ENCODE measurements at regions not wholly inside any gene's neighbourhood (a gene's known extent, or its start where the extent isn't known, plus 50 kb on each side); places are given as distances from the start of the nearest gene placed in this dataset.

DNA sequence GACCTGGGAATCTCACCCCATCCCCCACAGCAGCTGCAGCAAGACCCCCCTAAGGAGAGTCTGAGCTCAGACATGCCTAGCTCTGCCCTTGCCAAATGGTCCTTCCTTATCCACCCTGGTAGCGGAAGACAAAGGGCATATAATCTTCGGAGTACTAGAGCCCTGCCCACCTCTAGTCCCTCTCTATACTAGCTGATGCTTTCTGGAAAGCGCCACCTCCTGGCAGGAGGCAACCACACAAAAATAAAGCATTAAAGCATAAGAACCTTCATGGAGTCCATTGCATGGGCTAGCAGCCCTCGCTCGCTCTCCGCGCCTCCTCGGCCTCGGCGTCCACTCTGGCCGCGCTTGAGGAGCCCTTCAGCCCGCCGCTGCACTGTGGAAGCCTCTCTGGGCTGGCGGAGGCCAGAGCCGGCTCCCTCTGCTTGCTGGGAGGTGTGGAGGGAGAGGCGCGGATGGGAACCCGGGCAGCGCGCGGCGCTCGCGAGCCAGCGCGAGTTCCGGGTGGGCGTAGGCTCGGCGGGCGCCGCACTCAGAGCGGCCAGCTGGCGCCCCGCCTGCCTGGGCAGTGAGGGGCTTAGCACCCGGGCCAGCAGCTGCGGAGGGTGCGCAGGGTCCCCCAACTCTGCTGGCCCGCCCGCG is 941.2 kb downstream of the SUCLG1 start:
- DNase-seq: no peak

DNA sequence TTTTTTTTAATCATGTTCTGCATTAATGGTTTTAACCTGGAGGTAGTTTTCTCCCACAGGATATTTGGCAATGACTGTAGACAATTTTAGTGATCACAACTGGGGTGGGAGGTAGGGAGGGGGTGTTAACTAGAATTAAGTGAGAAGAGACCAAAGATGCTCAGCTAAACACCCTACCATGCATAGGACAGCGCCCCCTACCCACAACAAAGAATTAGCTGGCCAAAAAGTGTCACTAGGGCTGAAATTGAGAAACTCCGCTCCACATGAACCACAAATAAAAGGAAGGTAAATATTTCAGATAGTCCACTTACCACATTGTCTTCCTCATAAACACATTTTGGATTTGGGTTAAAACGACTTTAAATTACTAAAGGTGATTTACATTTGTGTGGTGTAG is 942.6 kb downstream of the SUCLG1 start:
- DNase-seq: no peak

DNA sequence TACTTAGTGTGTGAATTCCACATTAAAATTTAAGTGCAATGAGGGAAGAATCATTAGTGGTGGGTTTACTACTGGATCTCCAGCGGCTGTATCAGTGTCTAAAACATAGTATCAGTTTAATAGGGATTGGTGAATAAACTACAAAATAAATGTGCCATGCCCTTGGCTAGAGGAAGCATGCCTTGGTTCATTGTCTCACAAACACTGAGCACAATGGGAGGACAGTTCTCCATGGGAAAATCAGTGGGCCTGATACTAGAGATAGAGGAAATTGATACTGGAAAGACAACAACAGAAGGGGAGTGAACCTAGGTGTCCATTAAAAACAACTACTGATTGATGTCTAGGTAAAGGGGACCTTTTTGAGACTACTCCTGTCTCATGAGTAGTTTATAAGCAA is 971.6 kb downstream of the SUCLG1 start:
- DNase-seq: no peak

DNA sequence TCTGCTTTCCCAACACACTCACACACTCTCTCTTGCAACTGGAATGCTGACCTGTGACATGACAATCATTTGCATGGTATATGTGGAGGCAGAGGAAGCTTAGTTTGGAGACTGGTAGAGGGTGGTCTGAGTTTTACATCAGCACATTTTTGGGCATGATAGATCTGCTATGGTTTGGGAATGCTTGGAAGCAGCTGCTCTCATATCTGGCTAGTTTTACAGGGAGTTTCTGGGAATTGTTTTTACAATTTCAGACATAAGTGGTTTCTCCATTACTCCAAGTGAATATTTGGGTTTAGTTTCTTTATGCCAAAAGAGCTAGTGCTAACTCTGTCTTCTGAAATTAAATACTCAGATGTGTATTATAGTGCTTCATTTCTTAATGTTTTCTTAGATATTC is 977.6 kb downstream of the SUCLG1 start:
- DNase-seq: no peak

DNA sequence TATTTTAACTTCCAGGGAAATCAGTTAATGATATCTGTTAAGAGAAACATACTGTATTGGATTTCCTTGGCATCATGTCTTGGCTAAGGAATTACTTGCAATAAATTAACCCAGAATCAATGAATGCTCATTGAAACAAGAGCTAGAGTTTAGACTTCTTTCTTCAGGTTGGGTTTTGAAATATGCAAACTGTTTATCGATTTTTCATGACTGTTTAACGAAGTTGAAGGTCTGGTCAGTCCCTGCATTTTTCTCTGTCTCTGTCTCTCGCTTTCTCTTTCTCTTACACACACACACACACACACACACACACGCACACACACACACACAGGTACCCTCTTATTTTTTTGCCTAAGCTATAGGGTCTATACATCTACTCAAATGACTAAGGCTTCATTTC is 981.0 kb downstream of the SUCLG1 start:
- DNase-seq: no peak

DNA sequence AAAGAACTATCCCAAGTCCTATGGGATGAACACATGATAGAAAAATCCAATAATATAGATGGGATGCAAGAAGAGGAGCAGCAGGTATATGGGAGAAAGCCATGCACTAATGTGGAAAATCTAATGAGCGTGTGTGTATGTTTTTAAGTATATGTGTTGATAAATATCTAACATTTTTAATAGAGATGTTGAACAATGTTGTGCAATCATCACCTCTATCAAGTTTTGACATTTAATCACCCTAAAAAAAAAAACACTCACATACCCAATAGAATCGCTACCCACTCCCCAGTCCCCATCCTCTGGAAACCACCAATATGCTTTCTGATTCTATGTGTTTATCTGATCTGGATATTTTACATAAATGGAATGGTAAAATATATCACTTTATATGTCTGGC is 983.7 kb downstream of the SUCLG1 start:
- no peak for DNase-seq

DNA sequence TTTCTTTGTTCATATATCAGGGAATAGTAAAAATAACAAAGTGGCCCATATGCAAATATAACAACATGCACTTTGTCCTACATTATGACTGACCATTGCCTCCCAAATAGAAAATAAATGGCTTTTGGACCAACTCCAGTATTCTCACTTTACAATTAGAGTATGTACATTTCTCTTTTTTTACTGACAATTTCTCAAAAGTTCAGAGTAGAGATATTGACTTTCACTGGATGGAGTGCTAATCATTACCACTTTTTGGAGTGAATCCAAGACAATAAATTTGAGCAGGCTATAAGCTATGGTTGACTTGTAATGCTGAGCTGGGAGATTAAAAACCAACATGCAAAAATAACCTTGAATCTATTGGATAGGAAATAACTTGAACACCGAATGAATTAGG is 987.4 kb downstream of the SUCLG1 start:
- DNase-seq: no peak

DNA sequence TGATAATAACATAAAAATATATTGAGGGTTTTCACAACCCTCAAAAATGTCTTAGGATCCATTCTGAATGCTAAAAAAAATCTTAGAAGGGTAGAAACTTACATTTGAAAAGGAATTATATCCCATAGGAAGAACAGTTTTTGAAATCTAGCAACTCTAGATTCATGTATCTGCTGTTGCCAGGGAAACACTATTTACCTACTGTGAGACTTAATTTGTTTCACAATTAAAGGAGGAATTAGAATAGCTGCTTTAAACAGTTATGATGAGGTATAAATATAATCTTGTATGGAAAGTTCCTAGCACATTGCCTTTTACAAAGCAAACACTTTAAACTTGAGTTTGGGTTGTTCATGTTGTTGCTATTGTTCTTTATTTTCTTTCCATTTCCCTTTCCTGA is 988.2 kb downstream of the SUCLG1 start:
- DNase-seq: no peak

DNA sequence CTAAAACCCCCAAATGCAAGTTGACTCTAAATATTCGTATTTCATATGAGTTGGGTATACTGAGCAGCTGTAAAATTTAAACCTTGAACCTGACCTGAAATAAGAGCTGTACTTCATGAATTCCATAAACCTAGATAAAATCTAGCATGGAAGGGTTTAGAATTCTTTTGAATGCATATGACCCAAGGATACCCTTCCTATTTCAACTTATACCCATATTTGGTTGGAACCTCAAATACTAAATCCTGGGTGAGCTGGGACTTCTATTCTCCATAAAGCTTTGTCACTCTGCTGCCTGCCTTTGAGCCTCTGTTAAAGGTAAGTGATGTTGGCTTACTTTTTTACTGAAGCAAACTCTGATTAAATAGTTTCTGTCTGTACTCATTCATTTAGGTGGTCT is 994.6 kb downstream of the SUCLG1 start:
- no peak for DNase-seq

DNA sequence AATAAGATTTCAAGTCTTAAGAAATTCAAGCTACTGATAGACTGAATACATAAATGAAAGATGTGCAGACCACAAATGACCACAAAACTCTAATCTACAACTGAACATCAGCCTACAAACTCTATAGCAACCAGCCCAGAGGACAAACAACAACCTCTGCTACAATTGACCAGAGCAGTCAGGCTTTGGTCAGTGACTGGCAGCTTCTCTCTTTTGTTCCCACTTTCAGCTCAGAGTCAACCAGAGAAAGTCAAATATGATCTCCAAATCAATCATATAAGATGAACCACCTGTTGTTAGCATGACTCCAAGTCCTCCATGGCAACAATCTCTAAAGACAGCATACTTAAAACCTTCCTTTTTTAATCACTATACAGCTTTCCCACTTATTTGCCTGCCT is 996.2 kb downstream of the SUCLG1 start:
- no peak for DNase-seq

DNA sequence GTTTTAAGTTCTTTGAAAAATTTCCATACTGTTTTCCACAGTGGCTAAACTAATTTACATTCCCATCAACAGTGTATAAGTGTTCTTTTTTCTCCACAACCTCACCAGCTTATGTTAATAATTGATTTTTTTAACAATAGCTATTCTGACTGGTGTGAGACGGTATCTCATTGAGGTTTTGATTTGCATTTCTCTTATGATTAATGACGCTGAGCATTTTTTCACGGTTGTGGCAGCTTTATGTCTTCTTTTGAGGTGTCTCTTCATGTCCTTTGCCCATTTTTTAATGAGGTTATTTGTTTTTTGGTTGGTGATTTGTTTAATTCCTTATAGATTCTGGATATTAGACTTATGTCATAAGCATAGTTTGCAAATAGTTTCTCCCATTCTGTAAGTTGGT is 997.9 kb downstream of the SUCLG1 start:
- DNase-seq: no peak

DNA sequence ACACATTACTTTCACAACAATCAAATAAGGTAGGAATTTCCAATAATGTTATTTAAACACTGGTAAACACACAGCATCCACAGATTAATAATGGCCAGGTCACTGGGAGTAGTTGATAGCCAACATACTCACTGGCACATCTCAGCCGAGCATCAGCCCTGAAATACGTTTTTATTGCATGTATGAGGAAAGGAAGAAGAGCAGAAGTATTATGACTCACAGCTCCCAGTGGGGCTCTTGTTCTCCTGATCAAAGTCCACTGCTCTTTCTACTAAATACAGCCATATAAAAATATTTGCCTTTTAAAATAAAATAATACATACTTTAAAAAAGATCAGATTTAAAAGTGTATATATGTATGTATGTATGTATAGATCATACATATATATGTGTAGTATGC is 999.6 kb downstream of the SUCLG1 start:
- DNase-seq: no peak

DNA sequence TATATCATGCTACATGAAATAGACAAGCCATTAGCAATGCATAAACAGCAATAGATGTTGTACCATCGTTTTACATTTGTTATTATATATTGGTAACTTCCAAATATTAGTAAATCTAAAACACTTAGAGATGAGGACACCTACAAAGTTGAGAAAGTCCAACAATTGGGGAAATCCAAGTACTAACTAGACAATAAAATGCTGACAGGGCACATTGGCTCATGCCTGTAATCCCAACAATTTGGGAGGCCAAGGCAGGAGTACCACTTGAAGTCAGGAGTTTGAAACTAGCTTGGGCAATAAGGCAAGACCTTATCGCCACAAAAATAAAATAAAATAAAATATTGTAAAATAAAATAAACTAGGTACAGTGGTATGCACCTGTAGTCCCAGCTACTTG is 1023.1 kb downstream of the SUCLG1 start:
- no peak for DNase-seq

DNA sequence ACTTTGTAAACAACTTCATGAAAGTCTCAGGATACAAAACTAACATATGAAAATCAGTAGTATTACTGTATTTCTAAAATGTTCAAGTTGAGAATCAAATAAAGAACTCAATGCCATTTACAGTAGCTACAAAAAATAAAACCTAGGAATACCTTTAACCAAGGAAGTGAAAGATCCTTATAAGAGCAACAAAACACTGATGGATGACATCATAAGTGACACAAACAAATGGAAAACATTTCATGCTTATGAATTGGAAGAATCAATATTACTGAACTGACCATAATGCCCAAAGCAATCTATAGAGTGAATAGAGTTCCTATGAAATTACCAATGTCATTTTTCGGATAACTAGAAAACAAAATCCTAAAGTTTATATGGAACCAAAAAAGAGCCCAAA is 1038.1 kb downstream of the SUCLG1 start:
- no peak for DNase-seq

DNA sequence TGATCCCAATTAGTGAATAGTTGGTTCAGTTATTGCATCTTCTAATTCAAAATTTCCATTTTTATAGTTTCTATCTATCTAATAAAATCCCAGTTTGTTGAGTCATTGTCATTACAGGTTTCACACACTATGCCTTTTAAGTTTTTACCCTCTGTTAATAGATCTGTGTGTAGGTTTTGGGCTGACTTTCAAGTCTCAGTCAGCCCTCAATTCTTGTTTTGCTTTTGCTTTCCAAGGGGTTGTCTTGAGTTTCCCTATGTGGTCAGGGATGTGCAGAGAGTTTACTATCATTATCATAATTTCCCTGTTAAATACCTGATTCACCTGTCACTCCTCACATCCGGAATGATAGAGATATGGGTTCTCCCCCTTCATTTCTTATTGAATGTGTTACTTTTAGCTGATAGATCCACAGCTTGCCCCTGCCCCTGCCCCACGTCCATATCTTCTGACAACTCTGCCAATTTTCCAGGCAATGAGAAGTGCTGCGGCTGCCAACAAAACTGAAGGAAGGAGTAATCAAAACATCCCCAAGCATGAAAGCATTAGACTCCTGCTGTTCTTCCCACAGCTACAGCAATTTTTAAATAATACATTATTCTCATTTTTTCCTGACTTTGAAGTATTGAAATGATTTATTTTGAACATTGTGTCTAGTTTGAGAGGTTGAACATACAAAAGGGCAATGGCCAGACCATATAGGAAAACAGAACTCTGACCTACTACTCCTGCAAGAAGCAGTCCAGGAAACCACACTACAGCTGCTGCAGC is 1064.8 kb downstream of the SUCLG1 start:
- no peak for DNase-seq

DNA sequence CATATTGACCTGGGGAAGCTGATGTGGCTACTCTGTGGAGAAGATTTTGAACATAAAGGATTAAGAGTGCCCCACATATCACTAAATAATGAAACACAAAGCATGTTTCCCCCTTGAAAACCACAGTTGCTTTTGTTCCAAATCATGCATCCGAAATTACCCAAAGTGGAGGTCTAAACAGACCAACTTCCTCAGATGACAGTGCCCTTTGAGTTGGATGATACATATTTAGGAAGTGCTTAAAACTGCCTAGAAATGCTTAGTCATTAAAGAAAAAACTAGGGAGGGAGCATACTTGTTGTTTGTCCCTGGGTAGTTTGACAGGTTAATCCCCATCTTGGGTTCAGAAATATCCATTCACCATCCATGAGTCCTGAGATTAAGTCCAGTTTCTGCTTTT is 1070.3 kb downstream of the SUCLG1 start:
- no peak for DNase-seq

DNA sequence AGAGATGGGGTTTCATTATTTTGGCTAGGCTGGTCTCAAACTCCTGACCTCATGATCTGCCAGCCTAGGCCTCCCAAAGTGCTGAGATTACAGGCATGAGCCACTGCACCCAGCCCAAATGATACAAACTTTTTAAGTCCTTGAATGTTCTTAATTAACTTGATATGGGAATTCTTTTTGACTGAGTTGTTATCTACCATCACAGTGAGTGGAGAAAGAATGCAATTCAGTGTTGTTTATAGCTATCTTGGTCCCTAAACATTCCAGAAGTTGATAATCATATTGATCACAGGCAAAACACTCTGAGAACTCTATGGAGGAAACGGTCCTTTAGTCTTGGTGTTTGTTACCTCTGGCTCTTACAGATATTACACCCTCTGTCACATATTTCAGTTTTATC is 1072.5 kb downstream of the SUCLG1 start:
- no peak for DNase-seq

DNA sequence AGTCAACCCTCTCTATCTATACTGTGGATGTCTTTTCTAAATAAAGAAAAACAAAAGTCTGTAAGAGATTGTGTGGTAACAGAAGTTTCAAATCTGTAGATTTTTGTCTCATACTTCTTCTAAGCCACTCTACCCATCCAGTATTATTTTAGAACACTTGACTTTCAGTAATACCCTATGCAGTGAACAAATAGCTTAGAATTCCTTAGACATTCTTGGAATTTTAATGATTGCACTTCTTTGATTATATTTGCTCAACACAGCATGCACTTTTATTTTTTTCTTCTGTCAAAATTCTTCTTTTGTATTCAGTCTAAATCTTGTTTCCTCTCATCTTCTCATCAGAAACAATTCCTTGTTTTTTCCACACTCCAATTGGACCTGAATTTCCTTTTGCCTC is 1080.2 kb downstream of the SUCLG1 start:
- DNase-seq: no peak

DNA sequence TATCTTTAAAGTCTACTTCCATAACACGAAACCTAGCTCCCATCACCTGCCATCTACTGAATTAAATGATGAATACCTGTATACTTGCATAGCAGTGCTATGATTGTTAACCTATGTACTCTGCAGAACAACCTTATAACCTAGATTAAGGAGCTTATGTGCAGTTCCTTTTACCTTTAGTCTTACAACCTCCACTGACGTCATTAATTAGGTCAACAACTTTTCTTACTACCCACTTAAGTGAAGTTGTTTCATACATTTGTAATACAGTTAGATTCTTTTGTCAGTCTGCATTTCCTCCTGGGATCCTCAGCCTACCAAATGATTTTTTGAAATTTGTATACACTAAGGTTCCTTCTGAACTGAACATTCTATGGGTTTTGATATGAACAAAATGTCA is 1082.3 kb downstream of the SUCLG1 start:
- no peak for DNase-seq

DNA sequence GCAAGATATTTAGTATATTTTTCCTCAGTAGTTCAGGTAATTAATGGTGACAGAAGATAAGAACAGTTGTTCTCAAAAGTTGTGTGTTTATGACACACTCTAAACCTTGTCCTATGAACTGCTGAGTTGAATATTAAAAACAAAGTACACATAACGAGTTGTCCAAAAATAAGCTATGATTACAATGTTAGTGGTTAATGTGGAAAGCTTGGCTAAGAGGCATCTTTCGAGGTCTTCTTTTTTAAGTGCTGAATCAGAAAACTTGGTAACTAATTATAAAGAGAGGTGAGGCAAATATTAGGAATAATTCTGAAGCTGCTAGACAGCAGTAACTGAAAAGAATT is 1088.7 kb downstream of the SUCLG1 start:
- no peak for DNase-seq

DNA sequence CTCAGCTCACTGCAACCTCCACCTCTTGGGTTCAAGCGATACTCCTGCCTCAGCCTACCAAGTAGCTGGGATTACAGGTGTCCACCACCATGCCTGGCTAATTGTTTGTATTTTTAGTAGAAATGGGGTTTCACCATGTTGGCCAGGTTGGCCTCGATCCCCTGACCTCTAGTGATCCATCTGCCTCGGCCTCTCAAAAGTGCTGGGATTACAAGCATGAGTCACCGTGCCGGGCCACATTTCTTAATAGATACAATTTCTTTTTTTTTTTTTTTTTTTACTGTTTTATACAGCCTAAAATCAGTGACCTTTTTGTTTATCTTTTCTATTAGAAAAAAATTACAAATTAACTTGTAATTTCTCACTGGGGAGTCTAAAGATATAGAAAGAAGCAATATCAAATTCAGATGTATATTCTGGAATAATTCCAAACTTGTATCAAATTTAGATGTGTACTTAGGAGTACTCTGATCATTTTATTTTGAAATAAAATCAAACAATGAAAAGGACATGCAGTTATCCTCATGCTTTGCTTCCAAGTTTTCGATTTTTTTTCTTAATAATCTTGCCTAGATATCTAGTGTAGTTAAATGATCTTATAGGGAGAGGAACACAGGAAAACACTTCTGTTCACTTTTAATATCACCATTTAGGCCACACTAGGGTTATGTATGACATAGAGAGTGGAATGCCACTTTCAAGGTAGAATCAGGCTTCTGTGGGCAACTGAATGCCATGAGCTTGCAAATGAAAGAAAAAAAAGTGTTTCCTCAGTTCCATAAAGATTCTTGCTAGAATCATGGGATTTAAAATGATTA is 1089.3 kb downstream of the SUCLG1 start:
- DNase-seq: no peak

DNA sequence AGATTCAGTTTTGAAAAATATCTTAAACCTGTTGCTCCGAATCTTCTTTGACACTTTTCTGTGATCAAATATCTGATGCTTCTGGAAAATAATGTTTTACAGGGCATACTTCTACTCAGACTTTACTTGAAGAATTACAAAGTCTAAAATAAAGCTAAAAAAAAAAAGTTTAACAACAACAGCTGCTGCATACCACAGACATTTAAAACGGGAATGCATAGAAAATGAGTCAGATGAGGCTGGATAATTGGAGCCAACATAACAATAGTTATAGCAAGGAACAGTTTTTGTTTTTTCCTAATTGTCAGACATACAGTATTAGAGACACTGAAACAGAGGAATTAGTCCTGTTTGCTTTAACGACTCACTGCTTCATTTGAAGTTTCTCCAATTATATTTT is 1090.2 kb downstream of the SUCLG1 start:
- DNase-seq: no peak

DNA sequence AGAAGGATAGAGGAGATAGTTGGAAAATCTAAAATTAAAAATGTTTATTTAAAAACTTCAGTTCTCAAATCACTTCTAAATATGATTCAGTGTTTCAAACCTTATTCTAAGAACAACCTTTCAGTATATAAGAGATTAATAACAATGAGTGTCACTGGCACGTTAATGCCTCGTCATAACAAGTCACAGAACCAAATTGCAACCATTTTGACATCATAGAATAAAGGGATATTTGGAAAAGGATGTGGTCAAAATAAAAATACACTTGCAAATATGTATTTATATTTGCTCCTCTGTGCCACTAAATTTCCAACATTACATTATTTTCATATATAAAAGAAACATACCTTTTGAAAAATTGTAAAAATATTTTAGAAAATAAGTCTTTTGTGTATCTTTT is 1090.6 kb downstream of the SUCLG1 start:
- no peak for DNase-seq

DNA sequence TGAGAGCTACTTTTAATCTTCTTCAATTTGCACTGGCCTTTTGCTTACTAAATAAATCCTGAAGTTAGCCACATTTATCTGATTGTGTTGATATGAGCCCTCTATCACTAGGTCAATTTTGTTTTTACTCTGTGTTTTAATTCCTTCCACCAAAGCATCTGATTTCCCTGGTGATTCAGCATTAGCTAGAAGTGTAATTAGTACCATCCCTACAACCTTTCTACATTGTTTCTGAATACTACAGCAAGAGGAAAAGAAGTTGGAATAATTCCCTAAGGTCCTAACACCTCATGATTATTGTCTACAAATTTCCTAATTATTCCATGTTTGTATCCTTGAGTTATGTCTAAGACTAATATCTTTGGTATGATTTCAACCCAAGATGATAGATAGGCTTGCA is 1093.6 kb downstream of the SUCLG1 start:
- no peak for DNase-seq

All from activated CD4-positive, alpha-beta T cell treated with anti-CD3 and anti-CD28 coated beads for 1 hour (primary cell).